Heart right ventricle (tissue), 16 donors: ENCODE measurements at regions not wholly inside any gene's neighbourhood (a gene's known extent, or its start where the extent isn't known, plus 50 kb on each side); places are given as distances from the start of the nearest gene placed in this dataset.

ENCODE experiments used
- ATAC-seq, 8 donors: fragments of 200-7000 bp; cut with Tn5 transposase; one replicate each; pipeline ENCODE4 v1.9.1; 2020; ENCODE audit warnings: mild to moderate bottlenecking in 8 of 8, moderate library complexity in 8 of 8, moderate number of reproducible peaks in 1 of 8
- DNase-seq, 2 donors: peaks; one replicate each; pipeline ENCODE4 v3.0.0-alpha.2; 2020
- H3K27ac ChIP-seq, 10 donors: fragments of 200-600 bp; sonication (generic) in 2 of 10; one replicate each; pipeline versions ENCODE4 v1.5.0 to v1.8.0; 2020 to 2022; ENCODE audit warnings: mild to moderate bottlenecking in 3 of 10
- H3K27me3 ChIP-seq, 7 donors: fragments of 200-600 bp; one replicate each; pipeline ENCODE4 v1.8.0; 2021 to 2022; ENCODE audit warnings: mild to moderate bottlenecking in 2 of 7
- H3K36me3 ChIP-seq, 9 donors: fragments of 200-600 bp; sonication (generic) in 1 of 9; one replicate each; pipeline versions ENCODE4 v1.5.0 to v1.8.0; 2020 to 2022; ENCODE audit warnings: mild to moderate bottlenecking in 2 of 9
- H3K4me1 ChIP-seq, 9 donors: fragments of 200-600 bp; sonication (generic) in 1 of 9; one replicate each; pipeline versions ENCODE4 v1.5.0 to v1.8.0; 2020 to 2022; ENCODE audit warnings: mild to moderate bottlenecking in 4 of 9
- H3K4me3 ChIP-seq, 10 donors: fragments of 200-600 bp; sonication (generic) in 2 of 10; one replicate each; pipeline versions ENCODE4 v1.5.0 to v1.8.0; 2020 to 2022; ENCODE audit warnings: mild to moderate bottlenecking in 7 of 10, moderate library complexity in 2 of 10
- H3K9me3 ChIP-seq, 11 donors: fragments of 200-600 bp in 10 of 11; sonication (generic) in 2 of 11; one replicate each; pipeline versions ENCODE4 v1.5.0 to v1.8.0; 2013 to 2022; ENCODE audit warnings: mild to moderate bottlenecking in 2 of 11, control low read depth in 1 of 11, moderate library complexity in 1 of 11
- WGBS, 2 donors: extraction: QIAGEN DNeasy Blood & Tissue Kit; methylation state at CpG; one replicate each; pipeline ENCODE4 v1.1.7; 2013; ENCODE audit warnings: inconsistent platforms in 1 of 2; 5-methylcytosine and 5-hydroxymethylcytosine counted together
- intact Hi-C, 10 donors: fragments of 100-400 bp; cut with DNase I; formaldehyde crosslinking; loops; one replicate each; pipeline versions ENCODE4 v1.11.1 to v1.14.2; 2022
- TF ChIP-seq, protein P1 (sequence below), 9 donors: fragments of 200-600 bp; sonication (generic) in 2 of 9; IDR thresholded peaks; one replicate each; pipeline versions ENCODE4 v1.5.0 to v1.8.0; 2021 to 2022; ENCODE audit warnings: antibody characterized with exemption in 9 of 9, mild to moderate bottlenecking in 5 of 9, moderate library complexity in 1 of 9
- donor health status: Arrhythmogenic right ventricular cardiomyopathy.
- donor health status: ischemic (EF 13 %, LVEDD 7.1; RV severe dilation, severe dysfunction).
- donor health status: healthy with polysubstance abuse.
- donor health status: DM: no; HTN: yes; CAD: no.
- donor health status: DM: no; HTN: no; CAD: no.
- donor health status: ischemic (EF 25% LVEDD 6.9; RV normal size, moderate dysfunction).
- donor health status: ischemic (EF 25% LVEDD 5.7; RV mildly dilated, moderate dysfunction).
- donor health status: healthy.
- donor health status: DM: yes; HTN: yes; CAD: no.
- donor health status: Ischemic cardiomyopathy.
- donor health status: ischemic (EF 35%, LVEDD 5.7; RV mildly dilated, moderate dysfunction).
- donor health status: nonischemic (EF 11% LVEDD 7.7; RV severe dilation, severe dysfunction).
- donor health status: DM: yes; HTN: yes; CAD: no.
- donor health status: PGD.
- donor health status: ischemic (EF 29% LVEDD 5.4; RV normal size, mild dysfunction).
- donor health status: nonischemic (EF 23%, LVEDD 6.1; RV moderate dilation, normal function).

DNA sequence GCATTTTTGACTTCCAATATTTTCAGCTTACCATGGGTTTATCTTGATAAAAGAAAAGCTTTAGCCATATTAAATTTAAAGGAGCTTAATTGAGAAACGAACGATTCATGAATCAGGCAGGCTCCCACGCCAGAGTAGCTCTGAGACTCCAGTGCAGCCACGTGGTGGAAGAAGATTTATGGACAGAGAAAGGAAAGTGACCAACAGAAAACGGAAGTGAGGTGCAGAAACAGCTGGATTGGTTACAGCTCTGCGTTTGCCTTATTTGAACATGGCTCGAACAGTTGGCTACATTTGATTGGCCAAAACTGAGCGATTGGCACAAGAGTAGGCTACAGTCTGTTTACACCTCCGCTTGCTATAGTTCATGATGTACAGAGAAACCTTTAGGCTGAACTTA lies 395.4 kb downstream of the GATA3 start:
- H3K4me1 ChIP-seq, result peaks cover 0 to 4% (median 0%) of the 10 kb centered on the region in 9 donors
- H3K36me3 ChIP-seq, result no peaks in the 10 kb centered on the region
- H3K27ac ChIP-seq, result no peak overlapping the region
- DNase-seq (no peak), ATAC-seq (no peak)
- no peaks in the 10 kb centered on the region for H3K9me3 ChIP-seq
- no peak overlapping the region for H3K4me3 ChIP-seq
- intact Hi-C loops, result loop anchor here in 3 of 10 donors (10.0 kb wide), 1 partner anchor 395 kb away; the partner anchor contains the start of gene GATA3 (in 3 of the 3)
- TF ChIP-seq, protein P1, sequence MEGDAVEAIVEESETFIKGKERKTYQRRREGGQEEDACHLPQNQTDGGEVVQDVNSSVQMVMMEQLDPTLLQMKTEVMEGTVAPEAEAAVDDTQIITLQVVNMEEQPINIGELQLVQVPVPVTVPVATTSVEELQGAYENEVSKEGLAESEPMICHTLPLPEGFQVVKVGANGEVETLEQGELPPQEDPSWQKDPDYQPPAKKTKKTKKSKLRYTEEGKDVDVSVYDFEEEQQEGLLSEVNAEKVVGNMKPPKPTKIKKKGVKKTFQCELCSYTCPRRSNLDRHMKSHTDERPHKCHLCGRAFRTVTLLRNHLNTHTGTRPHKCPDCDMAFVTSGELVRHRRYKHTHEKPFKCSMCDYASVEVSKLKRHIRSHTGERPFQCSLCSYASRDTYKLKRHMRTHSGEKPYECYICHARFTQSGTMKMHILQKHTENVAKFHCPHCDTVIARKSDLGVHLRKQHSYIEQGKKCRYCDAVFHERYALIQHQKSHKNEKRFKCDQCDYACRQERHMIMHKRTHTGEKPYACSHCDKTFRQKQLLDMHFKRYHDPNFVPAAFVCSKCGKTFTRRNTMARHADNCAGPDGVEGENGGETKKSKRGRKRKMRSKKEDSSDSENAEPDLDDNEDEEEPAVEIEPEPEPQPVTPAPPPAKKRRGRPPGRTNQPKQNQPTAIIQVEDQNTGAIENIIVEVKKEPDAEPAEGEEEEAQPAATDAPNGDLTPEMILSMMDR (IDR thresholded peaks at IDR 0.05), result no peak
- 85 to 91% methylated on average over 9 of the region's 9 CpGs for WGBS, 2 donors
- H3K27me3 ChIP-seq, result peaks cover 0 to 17% (median 8%) of the 10 kb centered on the region in 7 donors

DNA sequence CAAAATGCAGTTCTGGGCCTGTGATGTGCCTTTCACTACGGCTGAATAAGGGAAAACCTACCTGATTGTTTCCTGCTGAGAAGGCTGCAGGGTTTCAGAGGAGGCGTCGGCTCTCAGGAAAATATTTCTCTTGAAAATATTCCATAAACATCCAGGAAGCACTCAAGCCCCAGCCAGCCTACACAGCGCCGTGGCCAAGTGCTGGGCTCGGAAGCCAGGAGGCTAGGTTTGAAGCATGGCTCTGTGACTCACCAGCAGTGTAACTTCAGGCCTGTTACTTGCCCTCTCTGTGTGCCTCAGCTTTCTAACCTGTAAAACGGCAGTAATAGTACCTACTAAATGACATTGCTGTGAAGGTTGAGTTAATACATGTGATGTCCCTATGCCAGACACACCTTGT lies 399.1 kb downstream of the GATA3 start:
- TF ChIP-seq, protein P1 (IDR thresholded peaks at IDR 0.05), result no peak
- Histone ChIP-seq H3K27ac (peak overlapping the region in 1 of 10 donors; percentile 9), H3K36me3 (no peaks in the 10 kb centered on the region), H3K9me3 (peaks cover 0 to 14% (median 0%) of the 10 kb centered on the region in 11 donors), H3K4me1 (peaks cover 0 to 4% (median 0%) of the 10 kb centered on the region in 9 donors), H3K4me3 (no peak overlapping the region), H3K27me3 (no peaks in the 10 kb centered on the region)
- DNase-seq (peak; percentile 5 to 37), ATAC-seq (peak; percentile 37 to 88 (median 70))
- intact Hi-C loops, result loop anchor here in 1 of 10 donors (10.0 kb wide), 1 partner anchor 399 kb away; the partner anchor contains the start of gene GATA3
- WGBS, 2 donors, result 34 to 47% methylated on average over 7 of the region's 7 CpGs

DNA sequence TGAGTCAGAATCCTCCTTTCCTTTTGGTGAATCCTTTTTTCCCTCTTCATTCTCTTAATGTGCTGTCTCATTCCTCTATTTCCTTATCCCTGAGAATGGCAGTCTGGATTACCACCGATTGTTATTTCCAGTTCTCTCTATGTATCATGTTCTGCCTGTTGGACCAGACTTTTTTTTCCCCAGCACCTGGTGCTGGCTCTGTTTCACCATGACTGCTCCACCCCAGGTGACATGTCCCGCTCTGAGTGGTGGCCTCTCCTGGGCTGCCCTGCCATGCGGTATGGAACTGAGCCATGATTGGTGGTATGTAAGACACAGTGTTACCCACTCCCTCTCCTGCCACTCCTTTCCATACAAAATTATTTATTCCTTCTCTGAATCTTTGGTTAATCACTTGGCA lies 399.9 kb downstream of the GATA3 start:
- DNase-seq, result no peak
- intact Hi-C loops, result loop anchor here in 1 of 10 donors (10.0 kb wide), 1 partner anchor 400 kb away; the partner anchor contains the start of gene GATA3
- 90 to 99% methylated on average over 3 of the region's 3 CpGs for WGBS, 2 donors
- H3K27ac ChIP-seq, result no peak overlapping the region
- TF ChIP-seq, protein P1 (IDR thresholded peaks at IDR 0.05), result no peak
- no peak for ATAC-seq
- no peaks in the 10 kb centered on the region for H3K27me3 ChIP-seq
- no peak overlapping the region for H3K4me3 ChIP-seq
- H3K9me3 ChIP-seq, result peaks cover 0 to 14% (median 0%) of the 10 kb centered on the region in 11 donors
- no peaks in the 10 kb centered on the region for H3K36me3 ChIP-seq
- H3K4me1 ChIP-seq, result peaks cover 0 to 4% (median 0%) of the 10 kb centered on the region in 9 donors

DNA sequence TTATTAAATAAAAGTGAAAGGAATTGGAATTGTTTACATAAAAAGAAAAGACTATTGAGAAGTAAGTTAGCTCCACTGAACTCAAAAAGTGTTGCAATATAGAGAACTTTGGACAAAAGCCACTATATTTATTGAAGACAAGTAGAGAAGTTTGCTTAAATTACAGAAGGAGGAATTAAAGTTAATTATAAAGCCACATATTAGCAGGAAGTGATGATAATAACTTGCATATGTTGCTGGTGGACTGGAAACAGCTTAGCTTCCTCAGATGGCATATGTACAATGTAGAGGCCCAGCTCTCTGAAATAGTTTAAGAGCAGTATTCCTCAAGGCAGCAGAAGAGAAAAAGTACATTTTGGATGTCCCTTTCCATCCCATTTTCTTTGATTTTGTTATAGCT lies 400.7 kb downstream of the GATA3 start:
- ATAC-seq, result no peak
- Histone ChIP-seq H3K9me3 (peaks cover 0 to 14% (median 0%) of the 10 kb centered on the region in 11 donors), H3K27ac (no peak overlapping the region), H3K27me3 (no peaks in the 10 kb centered on the region), H3K36me3 (no peaks in the 10 kb centered on the region), H3K4me1 (peaks cover 0 to 4% (median 0%) of the 10 kb centered on the region in 9 donors), H3K4me3 (no peak overlapping the region)
- intact Hi-C loops, result loop anchor here in 1 of 10 donors (10.0 kb wide), 1 partner anchor 400 kb away; the partner anchor contains the start of gene GATA3
- DNase-seq, result no peak
- TF ChIP-seq, protein P1 (IDR thresholded peaks at IDR 0.05), result no peak
